SK-N-SH (cell line): ENCODE measurements at regions not wholly inside any gene's neighbourhood (a gene's known extent, or its start where the extent isn't known, plus 50 kb on each side); places are given as distances from the start of the nearest gene placed in this dataset.

Experiments used
- CTCF ChIA-PET: fragments of 300-600, 350-600 bp; formaldehyde crosslinking; extraction: SDS; loops from one replicate; lab custom pipeline; 2021; lab: Yijun Ruan, JAX
- POLR2A ChIA-PET: fragments of 350-600 bp; sonication (Branson Sonifier 250); formaldehyde crosslinking; extraction: SDS; loops from one replicate; lab custom pipeline; 2020; ENCODE audit warnings: antibody characterized with exemption, inconsistent platforms; lab: Yijun Ruan, JAX
- DNase-seq: peaks from one replicate; pipeline ENCODE4 v3.0.0; 2012
- H2AFZ ChIP-seq: fragments of 200-600 bp; sonication (generic); 2 replicates; pipeline ENCODE4 v1.8.1; 2016; ENCODE audit warnings: antibody characterized with exemption, mild to moderate bottlenecking, low read depth
- H3F3A ChIP-seq: fragments of 200-600 bp; sonication (generic); replicated peaks from 2 replicates; pipeline ENCODE3; 2016; ENCODE audit warnings: antibody characterized with exemption, mild to moderate bottlenecking; ENCODE audit not compliant: insufficient read depth
- H3K27ac ChIP-seq, 2 experiments: fragments of 200-500 bp in 1 of 2; fragments of 200-600 bp in 1 of 2; sonication (Bioruptor generic) in 1 of 2; sonication (generic), shearing (Covaris generic) in 1 of 2; 2 replicates each; pipeline versions ENCODE4 v1.5.1 to v1.6.1; 2014 to 2016; ENCODE audit warnings: low read depth in 2 of 2, inconsistent platforms in 1 of 2, low read length in 1 of 2, mild to moderate bottlenecking in 1 of 2, mixed read lengths in 1 of 2
- H3K27me3 ChIP-seq: fragments of 200-600 bp; sonication (generic), shearing (Covaris generic); 2 replicates; pipeline ENCODE4 v1.6.1; 2016; ENCODE audit warnings: mixed run types; ENCODE audit not compliant: insufficient read depth
- H3K36me3 ChIP-seq, 2 experiments: fragments of 200-500 bp in 1 of 2; fragments of 200-600 bp in 1 of 2; sonication (Bioruptor generic) in 1 of 2; sonication (generic) in 1 of 2; replicated peaks in 1 of 2; 2 replicates each; pipeline versions ENCODE3 to v1.5.1; 2014 to 2016; ENCODE audit warnings: low read length in 1 of 2, mild to moderate bottlenecking in 1 of 2; ENCODE audit not compliant: insufficient read depth in 2 of 2, control insufficient read depth in 1 of 2
- H3K4me1 ChIP-seq, 2 experiments: fragments of 200-500 bp in 1 of 2; fragments of 200-600 bp in 1 of 2; sonication (Bioruptor generic) in 1 of 2; sonication (generic), shearing (Covaris generic) in 1 of 2; 2 replicates each; pipeline versions ENCODE4 v1.5.1 to v1.6.1; 2014 to 2016; ENCODE audit warnings: low read depth in 1 of 2, low read length in 1 of 2, mixed run types in 1 of 2; ENCODE audit not compliant: insufficient read depth in 2 of 2, control insufficient read depth in 1 of 2
- H3K4me2 ChIP-seq: fragments of 200-600 bp; sonication (generic), shearing (Covaris generic); 2 replicates; pipeline ENCODE4 v1.6.1; 2017; ENCODE audit warnings: mixed run types
- H3K4me3 ChIP-seq, 2 experiments: fragments of 200-500 bp in 1 of 2; fragments of 200-600 bp in 1 of 2; sonication (Bioruptor generic) in 1 of 2; sonication (generic), shearing (Covaris generic) in 1 of 2; 2 replicates each; pipeline versions ENCODE4 v1.5.1 to v1.8.1; 2014 to 2016; ENCODE audit warnings: low read depth in 2 of 2, inconsistent platforms in 1 of 2, low read length in 1 of 2, mild to moderate bottlenecking in 1 of 2, mixed read lengths in 1 of 2, moderate library complexity in 1 of 2
- H3K79me2 ChIP-seq: fragments of 200-600 bp; sonication (generic); 2 replicates; pipeline ENCODE4 v1.8.1; 2017; ENCODE audit warnings: mild to moderate bottlenecking; ENCODE audit not compliant: insufficient read depth
- H3K9ac ChIP-seq: fragments of 200-600 bp; sonication (generic); 2 replicates; pipeline ENCODE4 v1.6.1; 2017; ENCODE audit warnings: mixed run types
- H3K9me2 ChIP-seq: fragments of 200-600 bp; sonication (generic); 2 replicates; pipeline ENCODE4 v1.6.1; 2017; ENCODE audit warnings: mixed run types
- H3K9me3 ChIP-seq: fragments of 200-600 bp; sonication (generic); 2 replicates; pipeline ENCODE4 v1.6.1; 2017; ENCODE audit warnings: mixed run types, mild to moderate bottlenecking, moderate library complexity
- H4K20me1 ChIP-seq: fragments of 200-600 bp; sonication (generic); 2 replicates; pipeline ENCODE4 v1.6.1; 2017; ENCODE audit warnings: mild to moderate bottlenecking, mixed run types; ENCODE audit not compliant: insufficient read depth
- CTCF ChIP-seq: fragments of 200-600 bp; sonication (generic); IDR thresholded peaks from 2 replicates; pipeline ENCODE4 v1.6.1; 2017; ENCODE audit warnings: antibody characterized with exemption, mild to moderate bottlenecking, moderate library complexity
- FOSL2 ChIP-seq: IDR thresholded peaks from 2 replicates; pipeline ENCODE4 v1.4.0; 2012; ENCODE audit warnings: low read depth, mild to moderate bottlenecking, moderate library complexity, borderline replicate concordance
- FOXJ3 ChIP-seq: sonication (generic); formaldehyde crosslinking; IDR thresholded peaks from 2 replicates; pipeline ENCODE4 v1.5.1; 2020; ENCODE audit warnings: mild to moderate bottlenecking, missing genetic modification reagents
- GATA2 ChIP-seq: sonication (generic); formaldehyde crosslinking; IDR thresholded peaks from 2 replicates; pipeline ENCODE4 v1.5.0; 2020; ENCODE audit warnings: mild to moderate bottlenecking, missing genetic modification reagents
- MXI1 ChIP-seq: IDR thresholded peaks from 2 replicates; pipeline ENCODE4 v1.6.1; 2012; ENCODE audit warnings: mild to moderate bottlenecking, low read depth, low read length, improper control_type of control experiment
- PBX3 ChIP-seq: IDR thresholded peaks from 2 replicates; pipeline ENCODE4; 2012
- POLR2AphosphoS5 ChIP-seq: IDR thresholded peaks from 2 replicates; pipeline ENCODE4 v1.6.1; 2012; ENCODE audit warnings: low read depth, low read length
- RCOR1 ChIP-seq: fragments of 150-350 bp; IDR thresholded peaks from 2 replicates; pipeline ENCODE4 v1.6.1; 2017; ENCODE audit warnings: antibody characterized with exemption, low read length
- REST ChIP-seq: IDR thresholded peaks from 2 replicates; pipeline ENCODE4 v1.6.1; 2012; ENCODE audit warnings: mild to moderate bottlenecking, low read depth, low read length, moderate library complexity
- SMC3 ChIP-seq: IDR thresholded peaks from 2 replicates; pipeline ENCODE4 v1.6.1; 2012; ENCODE audit warnings: low read depth, low read length, improper control_type of control experiment
- TAF1 ChIP-seq: IDR thresholded peaks from 2 replicates; pipeline ENCODE4 v1.6.1; 2012; ENCODE audit warnings: low read depth, mild to moderate bottlenecking, low read length, moderate library complexity, borderline replicate concordance
- USF1 ChIP-seq: IDR thresholded peaks from 2 replicates; pipeline ENCODE4 v1.4.0; 2012; ENCODE audit warnings: low read depth, borderline replicate concordance
- ZBTB33 ChIP-seq: IDR thresholded peaks from 2 replicates; pipeline ENCODE4 v1.4.0; 2012; ENCODE audit warnings: low read depth, borderline replicate concordance
- WGBS: methylation state at CpG from one replicate; pipeline ENCODE4 v1.1.6; 2017; ENCODE audit warnings: low lambda C conversion rate; 5-methylcytosine and 5-hydroxymethylcytosine counted together

GRCh38 chr18:75779910-75780309, 352.4 kb upstream of the SMIM21 start:
- Histone ChIP-seq H3K4me1 (peaks cover 0 to 3% of the 10 kb centered on the region in 2 experiments; a peak in 1 of 4 replicates), H3K27ac (no peak overlapping the region), H3F3A (no peaks in the 10 kb centered on the region), H3K27me3 (no peaks in the 10 kb centered on the region), H3K9ac (no peak overlapping the region), H3K9me3 (no peaks in the 10 kb centered on the region), H3K79me2 (no peaks in the 10 kb centered on the region), H3K4me2 (no peak overlapping the region), H3K36me3 (no peaks in the 10 kb centered on the region), H2AFZ (no peak overlapping the region), H3K4me3 (no peak overlapping the region), H3K9me2 (no peaks in the 10 kb centered on the region), H4K20me1 (no peaks in the 10 kb centered on the region)
- ChIA-PET POLR2A (no interaction called here), CTCF (no interaction called here)
- WGBS, result 37% methylated on average over 3 of the region's 3 CpGs
- TF ChIP-seq USF1 (no peak), CTCF (no peak), REST (no peak), SMC3 (no peak), FOSL2 (no peak), ZBTB33 (no peak), TAF1 (no peak), FOXJ3 (CRISPR knock-in tag) (no peak), POLR2AphosphoS5 (no peak), GATA2 (CRISPR knock-in tag) (no peak), RCOR1 (no peak), MXI1 (no peak), PBX3 (no peak)
- no peak for DNase-seq
